Neuronal stem cell (in vitro differentiated cells): ENCODE measurements at regions not wholly inside any gene's neighbourhood (a gene's known extent, or its start where the extent isn't known, plus 50 kb on each side); places are given as distances from the start of the nearest gene placed in this dataset.
"Not testable (repeated sequence)": the region's sequence is repeated elsewhere in the genome, so short reads cannot be mapped to it uniquely, and the experiment has no call there.

ENCODE experiments used
- DNase-seq: peaks from one replicate; pipeline ENCODE4 v3.0.0-alpha.2; 2013; ENCODE audit warnings: low spot score
- H2AFZ ChIP-seq: one replicate; pipeline ENCODE4 v1.6.1; 2013; ENCODE audit warnings: mild to moderate bottlenecking, low read length, inconsistent platforms
- H2AK5ac ChIP-seq: 2 replicates; pipeline ENCODE4 v1.6.1; 2013; ENCODE audit warnings: low read depth, mild to moderate bottlenecking, inconsistent platforms, low read length, moderate library complexity, mixed read lengths
- H2BK120ac ChIP-seq: 2 replicates; pipeline ENCODE4 v1.6.1; 2013; ENCODE audit warnings: low read depth, mild to moderate bottlenecking, inconsistent platforms, low read length, moderate library complexity, mixed read lengths
- H2BK12ac ChIP-seq: one replicate; pipeline ENCODE4 v1.6.1; 2013; ENCODE audit warnings: low read length, inconsistent platforms
- H2BK15ac ChIP-seq: 2 replicates; pipeline ENCODE4 v1.6.1; 2013; ENCODE audit warnings: mild to moderate bottlenecking, low read length, inconsistent platforms, mixed read lengths
- H2BK5ac ChIP-seq: one replicate; pipeline ENCODE4 v1.6.1; 2013; ENCODE audit warnings: inconsistent platforms, mild to moderate bottlenecking, low read length, moderate library complexity
- H3K14ac ChIP-seq: one replicate; pipeline ENCODE4 v1.6.1; 2013; ENCODE audit warnings: low read length, inconsistent platforms
- H3K18ac ChIP-seq: 2 replicates; pipeline ENCODE4 v1.6.1; 2013; ENCODE audit warnings: low read length, inconsistent platforms
- H3K23ac ChIP-seq: 2 replicates; pipeline ENCODE4 v1.6.1; 2013; ENCODE audit warnings: low read depth, mild to moderate bottlenecking, mixed read lengths, low read length, inconsistent platforms; ENCODE audit not compliant: poor library complexity
- H3K27ac ChIP-seq: replicated peaks from 3 replicates; pipeline ENCODE4 v1.5.1; 2013; ENCODE audit warnings: low read length, inconsistent platforms
- H3K27me3 ChIP-seq, 3 experiments: 2 replicates each; pipeline ENCODE4 v1.6.1; 2013; ENCODE audit warnings: low read length in 3 of 3, mild to moderate bottlenecking in 2 of 3, inconsistent platforms in 1 of 3, low read depth in 1 of 3, mixed read lengths in 1 of 3, moderate library complexity in 1 of 3; ENCODE audit not compliant: control insufficient read depth in 3 of 3, insufficient read depth in 3 of 3
- H3K36me3 ChIP-seq, 2 donors: replicated peaks in 1 of 2; 2 replicates each; pipeline ENCODE4 v1.6.1; 2013; ENCODE audit warnings: low read length in 2 of 2; ENCODE audit not compliant: control insufficient read depth in 2 of 2, insufficient read depth in 2 of 2
- H3K4ac ChIP-seq: 2 replicates; pipeline ENCODE4 v1.6.1; 2013; ENCODE audit warnings: inconsistent platforms, mild to moderate bottlenecking, low read length, moderate library complexity
- H3K4me1 ChIP-seq, 2 donors: 1 replicate in 1 of 2; 2 replicates in 1 of 2; pipeline ENCODE4 v1.6.1; 2013; ENCODE audit warnings: low read length in 2 of 2, low read depth in 1 of 2; ENCODE audit not compliant: control insufficient read depth in 2 of 2, insufficient read depth in 1 of 2
- H3K4me2 ChIP-seq: one replicate; pipeline ENCODE4 v1.6.1; 2013; ENCODE audit warnings: mild to moderate bottlenecking, low read length, inconsistent platforms; ENCODE audit not compliant: insufficient read depth, poor library complexity, severe bottlenecking
- H3K4me3 ChIP-seq, 2 donors: 2 replicates each; pipeline ENCODE4 v1.5.1; 2013; ENCODE audit warnings: low read length in 2 of 2, mild to moderate bottlenecking in 2 of 2, inconsistent platforms in 1 of 2, moderate library complexity in 1 of 2
- H3K79me1 ChIP-seq: one replicate; pipeline ENCODE4 v1.6.1; 2013; ENCODE audit warnings: low read depth, mild to moderate bottlenecking, inconsistent platforms, low read length, moderate library complexity
- H3K9ac ChIP-seq: one replicate; pipeline ENCODE4 v1.6.1; 2013; ENCODE audit warnings: mild to moderate bottlenecking, low read depth, low read length, inconsistent platforms; ENCODE audit not compliant: poor library complexity
- H3K9me3 ChIP-seq, 2 donors: replicated peaks in 1 of 2; 2 replicates each; pipeline versions ENCODE3 to v1.6.1; 2013; ENCODE audit warnings: low read length in 2 of 2, mild to moderate bottlenecking in 2 of 2, inconsistent platforms in 1 of 2, low read depth in 1 of 2, mixed read lengths in 1 of 2, moderate library complexity in 1 of 2; ENCODE audit not compliant: control insufficient read depth in 2 of 2, insufficient read depth in 1 of 2
- H4K8ac ChIP-seq: one replicate; pipeline ENCODE4 v1.6.1; 2013; ENCODE audit warnings: low read depth, mild to moderate bottlenecking, inconsistent platforms, low read length, moderate library complexity
- H4K91ac ChIP-seq: one replicate; pipeline ENCODE4 v1.6.1; 2013; ENCODE audit warnings: low read length, low read depth, mild to moderate bottlenecking, inconsistent platforms; ENCODE audit not compliant: poor library complexity
- WGBS, 2 donors: extraction: QIAGEN DNeasy Blood & Tissue Kit; methylation state at CpG; one replicate each; pipeline ENCODE4 v1.1.7; 2013; ENCODE audit warnings: missing lambda C conversion rate in 2 of 2, mixed read lengths in 1 of 2; ENCODE audit not compliant: insufficient read length in 2 of 2, insufficient replicate concordance in 1 of 2; ENCODE audit errors: extremely low coverage in 2 of 2; 5-methylcytosine and 5-hydroxymethylcytosine counted together

- H4K8ac ChIP-seq, H3K4me2 ChIP-seq, H2BK12ac ChIP-seq, H2AFZ ChIP-seq, H2BK15ac ChIP-seq, H2AK5ac ChIP-seq, H3K14ac ChIP-seq, H2BK120ac ChIP-seq, H4K91ac ChIP-seq, H3K23ac ChIP-seq, H3K9ac ChIP-seq, H3K18ac ChIP-seq, H2BK5ac ChIP-seq, H3K4me3 ChIP-seq, H3K36me3 ChIP-seq, H3K27me3 ChIP-seq, H3K79me1 ChIP-seq, H3K4ac ChIP-seq, H3K4me1 ChIP-seq, H3K9me3 ChIP-seq, DNase-seq, H3K27ac ChIP-seq: not testable (repeated sequence)
- WGBS, 2 donors, result no CpG with 5 or more reads among the region's 4 CpGs
Measured at GRCh38 chr2:97431169-97431725, 158.4 kb downstream of the ANKRD36B start.

- H3K9me3 ChIP-seq, H2AK5ac ChIP-seq, H3K9ac ChIP-seq, H2BK12ac ChIP-seq, H4K8ac ChIP-seq, H3K4ac ChIP-seq, H3K14ac ChIP-seq, H3K18ac ChIP-seq, H3K36me3 ChIP-seq, H3K27me3 ChIP-seq, H2BK120ac ChIP-seq, H2AFZ ChIP-seq, H3K23ac ChIP-seq, H3K79me1 ChIP-seq, H4K91ac ChIP-seq, H3K4me3 ChIP-seq, H3K4me2 ChIP-seq, H3K27ac ChIP-seq, H2BK5ac ChIP-seq, DNase-seq, H3K4me1 ChIP-seq, H2BK15ac ChIP-seq: not testable (repeated sequence)
- WGBS, 2 donors, result no CpG with 5 or more reads among the region's 2 CpGs
Measured at GRCh38 chr2:97422376-97422775, 167.3 kb downstream of the ANKRD36B start.

- not testable (repeated sequence) for H3K18ac ChIP-seq, H2BK12ac ChIP-seq, H3K27ac ChIP-seq, H2BK120ac ChIP-seq, H2BK5ac ChIP-seq, DNase-seq, H4K8ac ChIP-seq, H4K91ac ChIP-seq, H2AFZ ChIP-seq, H3K4me2 ChIP-seq, H3K4me3 ChIP-seq, H2AK5ac ChIP-seq, H3K9ac ChIP-seq, H2BK15ac ChIP-seq, H3K23ac ChIP-seq, H3K79me1 ChIP-seq, H3K4me1 ChIP-seq, H3K4ac ChIP-seq, H3K14ac ChIP-seq, H3K36me3 ChIP-seq, H3K27me3 ChIP-seq, H3K9me3 ChIP-seq
- no CpG with 5 or more reads among the region's 2 CpGs for WGBS, 2 donors
Measured at GRCh38 chr2:97406340-97406739, 183.3 kb downstream of the ANKRD36B start.

- H2AK5ac ChIP-seq, H4K8ac ChIP-seq, H2BK5ac ChIP-seq, H3K27ac ChIP-seq, H3K18ac ChIP-seq, H3K79me1 ChIP-seq, H3K9me3 ChIP-seq, H4K91ac ChIP-seq, H2BK15ac ChIP-seq, H3K36me3 ChIP-seq, H3K4me3 ChIP-seq, H3K27me3 ChIP-seq, H3K4me2 ChIP-seq, H3K4ac ChIP-seq, H3K23ac ChIP-seq, H3K9ac ChIP-seq, H3K14ac ChIP-seq, H2BK120ac ChIP-seq, H2AFZ ChIP-seq, H2BK12ac ChIP-seq, H3K4me1 ChIP-seq, DNase-seq: not testable (repeated sequence)
- no CpG with 5 or more reads among the region's 9 CpGs for WGBS, 2 donors
Measured at GRCh38 chr2:97405172-97405737, 184.4 kb downstream of the ANKRD36B start.
